ENCODE measurements at regions not wholly inside any gene's neighbourhood (a gene's known extent, or its start where the extent isn't known, plus 50 kb on each side); places are given as distances from the start of the nearest gene placed in this dataset.

DNA sequence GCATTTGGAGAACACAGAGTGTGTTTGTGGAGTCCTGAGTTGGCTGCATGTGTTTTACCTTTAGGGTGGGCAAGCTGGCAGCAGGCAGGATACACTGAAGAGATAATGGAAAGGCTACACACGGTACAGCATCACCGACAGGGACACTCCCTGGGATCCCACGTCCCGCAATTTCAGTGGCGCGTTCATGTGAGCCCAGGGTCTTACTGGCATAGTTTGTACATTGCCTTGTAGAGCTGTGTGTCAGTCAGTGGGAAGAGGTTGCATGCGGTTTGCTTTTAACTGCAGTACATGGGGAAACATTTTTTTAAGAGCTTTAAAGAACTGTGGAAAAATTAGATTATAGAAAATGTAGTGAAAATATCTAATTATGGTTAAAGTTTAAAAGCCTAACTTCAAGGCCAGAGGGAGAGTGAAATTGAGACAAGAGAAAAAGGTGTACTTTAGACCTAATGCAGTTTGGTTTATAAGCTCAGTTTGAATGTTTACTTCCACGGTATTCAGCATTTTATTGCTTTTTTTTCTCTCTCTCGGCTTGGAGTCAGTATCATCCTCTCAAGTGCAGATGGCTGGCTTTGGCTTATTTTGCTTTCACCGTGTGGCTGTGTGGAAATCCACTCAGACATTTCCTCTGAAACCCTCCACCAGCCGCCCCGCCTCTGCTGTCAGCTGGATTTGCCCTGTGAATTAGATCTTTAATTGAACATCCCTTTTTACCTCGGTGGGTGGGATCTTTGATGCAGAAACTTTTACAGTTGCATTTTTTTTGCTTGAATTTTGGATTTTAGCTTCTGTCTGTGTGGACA is 364.2 kb upstream of the COBL start:
- TF ChIP-seq ZFX (IDR thresholded peaks at IDR 0.05; ENCODE audit: borderline replicate concordance): no peak
- TF ChIP-seq, protein P1, sequence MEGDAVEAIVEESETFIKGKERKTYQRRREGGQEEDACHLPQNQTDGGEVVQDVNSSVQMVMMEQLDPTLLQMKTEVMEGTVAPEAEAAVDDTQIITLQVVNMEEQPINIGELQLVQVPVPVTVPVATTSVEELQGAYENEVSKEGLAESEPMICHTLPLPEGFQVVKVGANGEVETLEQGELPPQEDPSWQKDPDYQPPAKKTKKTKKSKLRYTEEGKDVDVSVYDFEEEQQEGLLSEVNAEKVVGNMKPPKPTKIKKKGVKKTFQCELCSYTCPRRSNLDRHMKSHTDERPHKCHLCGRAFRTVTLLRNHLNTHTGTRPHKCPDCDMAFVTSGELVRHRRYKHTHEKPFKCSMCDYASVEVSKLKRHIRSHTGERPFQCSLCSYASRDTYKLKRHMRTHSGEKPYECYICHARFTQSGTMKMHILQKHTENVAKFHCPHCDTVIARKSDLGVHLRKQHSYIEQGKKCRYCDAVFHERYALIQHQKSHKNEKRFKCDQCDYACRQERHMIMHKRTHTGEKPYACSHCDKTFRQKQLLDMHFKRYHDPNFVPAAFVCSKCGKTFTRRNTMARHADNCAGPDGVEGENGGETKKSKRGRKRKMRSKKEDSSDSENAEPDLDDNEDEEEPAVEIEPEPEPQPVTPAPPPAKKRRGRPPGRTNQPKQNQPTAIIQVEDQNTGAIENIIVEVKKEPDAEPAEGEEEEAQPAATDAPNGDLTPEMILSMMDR (IDR thresholded peaks at IDR 0.05): no peak
- no peak overlapping the region for H3K27ac ChIP-seq

DNA sequence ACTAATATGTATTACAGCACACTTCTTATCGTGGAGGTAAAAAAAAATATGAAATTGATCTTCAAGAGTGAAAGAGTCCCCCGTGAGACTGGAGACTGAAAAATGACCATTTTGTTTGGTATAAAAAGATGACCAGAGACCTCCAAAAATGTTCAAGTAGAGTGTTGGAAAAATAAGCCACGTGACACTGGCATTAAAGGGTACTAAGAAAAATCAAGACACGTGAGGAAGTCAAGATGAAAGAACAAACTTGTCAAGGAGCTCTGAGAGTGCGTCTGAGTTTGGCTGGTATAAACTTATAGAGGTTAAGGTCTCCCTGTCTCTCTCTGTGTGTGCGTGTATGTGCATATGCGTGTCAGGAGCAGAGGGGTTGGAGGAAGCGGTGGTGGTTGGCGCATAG is 362.7 kb upstream of the COBL start:
- no peak overlapping the region for H3K27ac ChIP-seq
- TF ChIP-seq ZFX (IDR thresholded peaks at IDR 0.05; ENCODE audit: borderline replicate concordance): no peak
- TF ChIP-seq, protein P1 (IDR thresholded peaks at IDR 0.05): no peak

DNA sequence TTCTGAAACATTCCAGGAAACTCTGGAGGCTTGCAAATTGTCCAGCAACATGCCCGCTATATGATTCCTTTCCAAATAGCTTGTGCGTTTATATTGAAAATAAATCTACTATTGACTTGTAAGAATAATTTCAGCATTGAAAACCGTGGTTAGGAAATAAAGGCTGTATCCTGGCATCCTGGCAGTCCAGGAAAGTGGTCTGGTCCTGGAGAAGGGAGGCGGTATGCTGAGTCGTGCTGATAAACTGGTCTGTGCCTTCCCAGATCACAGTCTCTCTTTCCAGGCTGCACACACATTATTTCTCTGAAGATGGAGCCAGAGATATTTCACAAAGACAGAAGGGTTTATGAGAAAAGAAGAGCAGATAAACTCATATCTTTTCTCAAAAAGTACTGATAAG is 350.1 kb upstream of the COBL start:
- no peak for TF ChIP-seq ZFX (IDR thresholded peaks at IDR 0.05; ENCODE audit: borderline replicate concordance)
- TF ChIP-seq, protein P1 (IDR thresholded peaks at IDR 0.05): no peak
- H3K27ac ChIP-seq: no peak overlapping the region

DNA sequence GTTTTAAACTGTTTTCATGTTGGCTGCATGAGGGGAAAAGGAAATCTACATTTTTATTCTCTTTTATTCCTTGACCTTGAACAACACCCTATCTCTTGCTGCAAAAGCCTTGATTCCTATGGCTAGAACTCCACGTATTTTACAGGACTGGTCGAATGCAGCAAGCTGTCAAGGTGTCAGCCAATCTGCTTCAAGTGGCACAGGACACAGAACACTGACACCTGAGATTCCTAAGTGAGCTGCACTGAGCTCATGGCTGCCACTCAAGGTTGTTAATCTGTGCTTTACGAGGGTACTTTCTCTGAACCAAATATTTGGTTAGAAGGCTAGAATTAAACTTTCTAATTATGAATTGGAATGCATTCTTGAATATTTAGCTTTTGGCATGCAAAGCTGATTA is 349.7 kb upstream of the COBL start:
- TF ChIP-seq, protein P1 (IDR thresholded peaks at IDR 0.05): no peak
- no peak for TF ChIP-seq ZFX (IDR thresholded peaks at IDR 0.05; ENCODE audit: borderline replicate concordance)
- no peak overlapping the region for H3K27ac ChIP-seq

DNA sequence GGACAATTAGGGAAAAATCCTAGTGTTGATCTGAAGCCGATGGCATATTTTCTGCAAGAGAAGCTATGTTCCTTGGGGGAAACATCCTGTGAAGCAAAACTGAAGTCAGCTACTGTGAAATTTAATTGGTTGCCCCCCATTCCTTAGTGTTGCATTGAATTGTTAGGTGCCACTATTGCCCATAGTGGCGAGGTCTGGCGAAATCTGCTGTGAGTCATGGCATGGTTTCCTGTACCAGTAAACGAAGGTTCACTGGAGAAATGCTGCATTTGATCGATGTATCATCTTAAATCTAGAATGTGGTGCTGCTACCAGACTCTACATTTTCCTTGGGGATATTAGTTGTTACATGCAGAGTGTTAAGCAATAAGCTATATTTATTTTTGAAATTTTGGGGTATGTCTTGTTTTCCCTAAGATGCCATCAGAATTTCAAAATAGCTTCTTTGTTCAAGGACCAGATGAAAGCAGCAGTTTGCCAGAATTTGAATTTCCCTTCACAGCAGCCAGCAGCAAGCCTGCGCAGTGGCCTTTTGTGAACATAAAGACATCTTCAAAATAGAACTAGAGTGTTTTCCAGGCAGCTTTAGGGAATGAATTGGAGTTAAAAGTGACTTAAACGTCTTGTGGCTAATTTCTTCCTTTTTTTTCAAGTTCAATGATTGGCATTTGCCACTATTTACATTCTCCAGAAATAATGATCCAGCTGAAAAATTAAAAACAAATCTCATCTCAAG is 348.6 kb upstream of the COBL start:
- no peak for TF ChIP-seq ZFX (IDR thresholded peaks at IDR 0.05; ENCODE audit: borderline replicate concordance)
- TF ChIP-seq, protein P1 (IDR thresholded peaks at IDR 0.05): no peak
- no peak overlapping the region for H3K27ac ChIP-seq

DNA sequence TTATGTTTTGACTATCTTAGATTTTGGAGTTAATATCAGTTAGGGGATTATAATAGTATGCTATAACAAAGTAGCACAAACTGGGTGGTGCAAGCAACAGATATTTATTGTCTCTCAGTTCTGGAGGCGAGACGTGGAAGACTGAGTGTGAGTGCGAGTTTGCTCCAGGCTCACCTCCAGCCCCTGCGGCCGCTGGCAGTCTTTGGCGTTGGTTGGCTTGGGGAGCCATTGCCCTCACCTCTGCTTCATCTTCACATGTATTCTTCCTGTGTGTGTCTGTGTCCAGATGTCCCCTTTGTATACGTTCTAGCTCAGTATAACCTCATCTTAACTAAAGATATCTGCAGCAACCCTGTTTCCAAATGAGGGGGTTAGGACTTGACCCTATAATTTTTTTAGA is 343.9 kb upstream of the COBL start:
- no peak overlapping the region for H3K27ac ChIP-seq
- TF ChIP-seq ZFX (IDR thresholded peaks at IDR 0.05; ENCODE audit: borderline replicate concordance): no peak
- TF ChIP-seq, protein P1 (IDR thresholded peaks at IDR 0.05): no peak

DNA sequence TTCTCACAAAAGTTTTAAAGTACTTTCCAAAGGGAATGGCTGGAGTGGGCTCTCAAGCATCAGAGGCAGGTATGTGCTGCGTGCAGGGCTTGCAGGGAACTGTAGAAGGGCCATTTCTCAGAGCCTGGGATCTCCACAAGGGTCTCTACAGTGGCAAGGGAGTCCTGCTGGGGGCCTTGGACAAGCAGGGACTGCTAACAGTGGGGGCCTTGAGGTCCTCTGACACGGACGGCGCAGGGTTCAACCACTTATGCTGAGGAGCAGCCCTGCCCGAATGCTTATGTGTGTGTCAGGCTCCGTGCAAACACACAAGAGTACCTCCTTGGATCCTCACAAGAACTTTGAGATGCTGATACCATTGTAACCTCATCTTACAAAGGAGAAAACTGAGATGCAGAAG is 342.1 kb upstream of the COBL start:
- H3K27ac ChIP-seq: no peak overlapping the region
- TF ChIP-seq, protein P1 (IDR thresholded peaks at IDR 0.05): no peak

Data from 22Rv1 (cell line).